Fibroblast of lung (primary cell): ENCODE measurements at regions not wholly inside any gene's neighbourhood (a gene's known extent, or its start where the extent isn't known, plus 50 kb on each side); places are given as distances from the start of the nearest gene placed in this dataset.

Experiments
- CTCF ChIP-seq, 2 donors: IDR thresholded peaks in 1 of 2; conservative IDR thresholded peaks in 1 of 2; 1 replicate in 1 of 2; 2 replicates in 1 of 2; pipeline ENCODE4 v1.5.1; 2011 to 2012; ENCODE audit warnings: low read length in 2 of 2, control low read depth in 1 of 2, inconsistent platforms in 1 of 2, low read depth in 1 of 2, mild to moderate bottlenecking in 1 of 2
- EZH2 ChIP-seq: IDR thresholded peaks from 2 replicates; pipeline ENCODE4 v1.5.1; 2012; ENCODE audit warnings: low read length, control low read depth, mild to moderate bottlenecking; ENCODE audit errors: missing control alignments

- TF ChIP-seq CTCF (conservative IDR thresholded peaks at IDR 0.05 in 1 of 2, IDR thresholded peaks at IDR 0.05 in 1 of 2; ENCODE audit: low read depth in 1 of 2, low read length in 2 of 2) (no peak), EZH2 (no peak)
Measured at GRCh38 chr3:168884353-168884903, 779.1 kb downstream of the MECOM start.
